HG03342 (cell line): ENCODE measurements at regions not wholly inside any gene's neighbourhood (a gene's known extent, or its start where the extent isn't known, plus 50 kb on each side); places are given as distances from the start of the nearest gene placed in this dataset.
"Not testable (repeated sequence)": the region's sequence is repeated elsewhere in the genome, so short reads cannot be mapped to it uniquely, and the experiment has no call there.

Source experiments
- ATAC-seq: cut with Tn5 transposase; IDR thresholded peaks from one replicate; pipeline ENCODE4 v1.9.1; 2021; ENCODE audit warnings: mild to moderate bottlenecking, moderate library complexity; ENCODE audit not compliant: unreplicated experiment

GRCh38 chr5:89584339-89584956 is 701.5 kb upstream of the MEF2C start:
- ATAC-seq: no peak

GRCh38 chr5:89583534-89583933 is 700.5 kb upstream of the MEF2C start:
- no peak for ATAC-seq

GRCh38 chr5:89582768-89583339 is 699.9 kb upstream of the MEF2C start:
- ATAC-seq: no peak

- ATAC-seq: no peak
Measured at GRCh38 chr5:89580976-89581375, 698.0 kb upstream of the MEF2C start.

GRCh38 chr5:89575319-89575718 is 692.3 kb upstream of the MEF2C start:
- no peak for ATAC-seq

- ATAC-seq: no peak
Measured at GRCh38 chr5:89573345-89573744, 690.4 kb upstream of the MEF2C start.

GRCh38 chr5:89572696-89573095 is 689.7 kb upstream of the MEF2C start:
- no peak for ATAC-seq

- ATAC-seq: no peak
Measured at GRCh38 chr5:89570557-89570956, 687.6 kb upstream of the MEF2C start.

- no peak for ATAC-seq
Measured at GRCh38 chr5:89566340-89566739, 683.4 kb upstream of the MEF2C start.

- ATAC-seq: no peak
Measured at GRCh38 chr5:89560696-89561095, 677.7 kb upstream of the MEF2C start.

- no peak for ATAC-seq
Measured at GRCh38 chr5:89556215-89556913, 673.4 kb upstream of the MEF2C start.

GRCh38 chr5:89546657-89547056 is 663.7 kb upstream of the MEF2C start:
- no peak for ATAC-seq

- no peak for ATAC-seq
Measured at GRCh38 chr5:89545626-89546025, 662.6 kb upstream of the MEF2C start.

GRCh38 chr5:89545076-89545475 is 662.1 kb upstream of the MEF2C start:
- ATAC-seq: no peak

GRCh38 chr5:89542736-89543135 is 659.8 kb upstream of the MEF2C start:
- no peak for ATAC-seq

GRCh38 chr5:89537800-89538199 is 654.8 kb upstream of the MEF2C start:
- no peak for ATAC-seq

- no peak for ATAC-seq
Measured at GRCh38 chr5:89536020-89536419, 653.0 kb upstream of the MEF2C start.

- ATAC-seq: no peak
Measured at GRCh38 chr5:89535411-89535810, 652.4 kb upstream of the MEF2C start.

- no peak for ATAC-seq
Measured at GRCh38 chr5:89534331-89534730, 651.3 kb upstream of the MEF2C start.

- ATAC-seq: no peak
Measured at GRCh38 chr5:89524785-89525184, 641.8 kb upstream of the MEF2C start.

GRCh38 chr5:89523867-89524266 is 640.9 kb upstream of the MEF2C start:
- not testable (repeated sequence) for ATAC-seq

- no peak for ATAC-seq
Measured at GRCh38 chr5:89520771-89521170, 637.8 kb upstream of the MEF2C start.
